Right lobe of liver (tissue), 4 donors: ENCODE measurements at regions not wholly inside any gene's neighbourhood (a gene's known extent, or its start where the extent isn't known, plus 50 kb on each side); places are given as distances from the start of the nearest gene placed in this dataset.

Source experiments
- POLR2A ChIP-seq: fragments of 450-650 bp; IDR thresholded peaks from one replicate; pipeline ENCODE4 v1.6.1; 2017; ENCODE audit warnings: antibody characterized with exemption, mild to moderate bottlenecking
- TF ChIP-seq, protein P1 (sequence below), 4 donors: fragments of 200-600 bp in 3 of 4; fragments of 450-650 bp in 1 of 4; IDR thresholded peaks; one replicate each; pipeline versions ENCODE4 v1.5.1 to v1.8.0; 2016 to 2022; ENCODE audit warnings: antibody characterized with exemption in 4 of 4, mild to moderate bottlenecking in 2 of 4
- donor health status: DM: no; HTN: no; CAD: no.
- donor health status: DM: no; HTN: no; CAD: no.
- donor health status: DM: no; HTN: yes; CAD: no.

DNA sequence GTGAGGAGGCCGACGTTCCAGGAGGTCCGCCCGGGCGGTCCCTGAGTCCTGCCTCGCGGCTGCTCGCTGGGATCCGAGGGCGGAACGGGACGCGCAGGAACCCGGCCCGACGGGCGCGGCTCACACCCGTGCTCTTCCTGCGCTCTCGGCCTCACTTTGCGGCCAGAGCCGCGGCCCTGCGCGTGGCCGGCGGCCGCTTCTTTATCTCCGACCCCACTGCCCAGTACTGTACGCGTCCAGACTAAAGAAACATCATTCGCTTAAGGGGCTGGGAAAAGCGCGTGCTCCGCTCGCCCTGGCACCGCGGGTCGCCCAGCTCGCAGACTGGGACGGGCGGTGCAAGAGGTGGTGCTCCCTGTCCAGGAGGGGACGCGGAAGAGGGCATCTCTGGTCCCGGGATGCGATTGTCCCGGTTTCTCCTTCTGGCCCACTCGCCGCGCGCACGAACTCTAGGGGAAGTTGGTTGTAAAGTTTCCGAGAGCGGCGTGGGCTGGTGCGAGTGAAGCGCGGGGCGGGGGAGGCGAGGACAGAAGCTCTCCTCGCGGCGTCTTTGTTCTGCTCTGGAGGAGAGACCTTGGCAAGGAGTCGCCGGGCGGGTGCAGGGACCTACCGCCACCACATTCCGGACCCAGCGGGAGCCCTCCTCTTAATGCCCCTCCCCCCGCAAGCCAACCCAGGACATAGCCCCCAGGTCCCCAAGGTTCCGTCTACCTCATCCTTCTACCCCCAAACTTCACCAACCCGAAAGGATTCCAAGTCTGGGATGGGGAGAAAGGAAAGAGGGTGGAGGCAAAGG is 71.0 kb downstream of the SOX4 start:
- TF ChIP-seq, protein P1, sequence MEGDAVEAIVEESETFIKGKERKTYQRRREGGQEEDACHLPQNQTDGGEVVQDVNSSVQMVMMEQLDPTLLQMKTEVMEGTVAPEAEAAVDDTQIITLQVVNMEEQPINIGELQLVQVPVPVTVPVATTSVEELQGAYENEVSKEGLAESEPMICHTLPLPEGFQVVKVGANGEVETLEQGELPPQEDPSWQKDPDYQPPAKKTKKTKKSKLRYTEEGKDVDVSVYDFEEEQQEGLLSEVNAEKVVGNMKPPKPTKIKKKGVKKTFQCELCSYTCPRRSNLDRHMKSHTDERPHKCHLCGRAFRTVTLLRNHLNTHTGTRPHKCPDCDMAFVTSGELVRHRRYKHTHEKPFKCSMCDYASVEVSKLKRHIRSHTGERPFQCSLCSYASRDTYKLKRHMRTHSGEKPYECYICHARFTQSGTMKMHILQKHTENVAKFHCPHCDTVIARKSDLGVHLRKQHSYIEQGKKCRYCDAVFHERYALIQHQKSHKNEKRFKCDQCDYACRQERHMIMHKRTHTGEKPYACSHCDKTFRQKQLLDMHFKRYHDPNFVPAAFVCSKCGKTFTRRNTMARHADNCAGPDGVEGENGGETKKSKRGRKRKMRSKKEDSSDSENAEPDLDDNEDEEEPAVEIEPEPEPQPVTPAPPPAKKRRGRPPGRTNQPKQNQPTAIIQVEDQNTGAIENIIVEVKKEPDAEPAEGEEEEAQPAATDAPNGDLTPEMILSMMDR (IDR thresholded peaks at IDR 0.05): no peak
- TF ChIP-seq POLR2A: no peak
